Colon (tissue), 2 donors: ENCODE measurements at regions not wholly inside any gene's neighbourhood (a gene's known extent, or its start where the extent isn't known, plus 50 kb on each side); places are given as distances from the start of the nearest gene placed in this dataset.
"Not testable (repeated sequence)": the region's sequence is repeated elsewhere in the genome, so short reads cannot be mapped to it uniquely, and the experiment has no call there.

ENCODE experiments used
- FAIRE-seq: peaks from 2 replicates; lab custom pipeline; 2012; peaks lifted over from hg19 to GRCh38; lab: Jason Lieb, UNC
- donor health status: control.
- donor health status: control.

DNA sequence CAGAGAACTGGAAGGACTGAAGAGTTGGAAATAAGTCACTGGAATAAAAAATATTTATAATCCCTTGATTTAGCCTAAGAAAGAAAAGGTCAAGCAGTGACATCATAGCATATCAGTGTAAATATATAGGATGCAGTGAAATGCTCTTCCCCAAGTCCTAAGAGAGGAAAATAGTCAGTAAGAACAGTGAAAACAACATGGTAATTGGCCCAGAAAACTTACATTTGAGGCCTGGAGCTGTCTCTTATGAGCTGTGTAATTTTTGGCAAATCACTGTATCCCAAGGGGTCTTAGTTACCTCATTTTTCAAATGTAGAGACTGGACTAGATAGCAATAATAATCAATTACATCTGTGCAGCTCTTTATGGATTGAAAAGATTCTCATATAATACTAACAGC, 255.7 kb upstream of the AR start:
- FAIRE-seq, result no peak

DNA sequence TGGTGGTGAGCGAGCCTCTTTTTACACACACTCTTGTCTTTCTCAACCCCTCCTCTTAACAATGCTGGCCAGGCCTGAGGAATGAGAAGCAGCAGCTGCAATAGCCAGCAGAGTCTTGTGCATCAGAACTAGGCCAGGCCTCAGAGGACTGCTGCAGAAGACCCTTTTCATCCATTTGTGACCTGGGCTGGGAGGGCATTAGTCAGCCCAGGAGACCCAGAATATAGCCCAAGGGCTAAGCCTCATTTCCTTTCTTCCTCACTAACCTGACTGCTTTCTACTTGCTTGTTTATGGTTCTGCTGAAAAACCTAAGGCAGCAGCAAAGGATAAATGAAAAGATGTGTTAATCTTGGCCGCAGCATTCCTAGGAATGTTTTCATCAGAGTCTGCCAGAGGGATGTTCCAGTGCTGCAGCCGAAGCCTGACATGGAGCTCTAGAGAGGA, 254.7 kb upstream of the AR start:
- no peak for FAIRE-seq

DNA sequence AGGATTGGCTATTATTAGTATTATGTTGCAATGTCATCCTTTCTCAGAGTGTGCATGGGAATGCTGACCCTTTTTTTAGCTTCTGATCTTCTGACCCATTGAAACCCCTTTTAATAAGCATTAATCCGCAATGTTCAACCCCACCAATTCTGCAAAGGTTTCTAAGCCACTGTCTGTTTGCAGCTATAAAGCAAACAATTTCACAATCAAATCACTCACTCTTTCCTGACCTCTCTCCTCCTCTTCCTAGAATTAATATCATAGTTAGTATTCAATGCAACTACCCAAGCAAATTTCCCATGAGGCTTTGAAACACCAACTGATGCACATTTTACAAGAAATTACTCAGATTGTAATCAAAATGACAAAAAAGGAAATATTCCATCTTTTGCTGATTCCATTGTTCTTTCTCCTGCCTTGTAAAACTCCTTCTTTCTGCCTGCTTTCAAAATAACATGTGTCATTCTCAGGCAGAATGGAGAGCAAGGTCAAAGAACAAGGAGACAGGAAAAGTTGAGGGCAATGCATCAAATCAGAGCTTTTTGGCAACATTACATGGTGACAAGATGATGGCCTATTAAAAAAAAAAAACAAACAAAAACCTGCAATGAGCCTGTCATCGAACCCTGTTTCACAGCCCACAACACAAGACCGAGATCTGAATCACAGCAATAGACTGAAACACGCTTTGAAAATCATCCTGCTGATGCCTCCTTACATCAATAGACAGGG, 253.2 kb upstream of the AR start:
- no peak for FAIRE-seq

DNA sequence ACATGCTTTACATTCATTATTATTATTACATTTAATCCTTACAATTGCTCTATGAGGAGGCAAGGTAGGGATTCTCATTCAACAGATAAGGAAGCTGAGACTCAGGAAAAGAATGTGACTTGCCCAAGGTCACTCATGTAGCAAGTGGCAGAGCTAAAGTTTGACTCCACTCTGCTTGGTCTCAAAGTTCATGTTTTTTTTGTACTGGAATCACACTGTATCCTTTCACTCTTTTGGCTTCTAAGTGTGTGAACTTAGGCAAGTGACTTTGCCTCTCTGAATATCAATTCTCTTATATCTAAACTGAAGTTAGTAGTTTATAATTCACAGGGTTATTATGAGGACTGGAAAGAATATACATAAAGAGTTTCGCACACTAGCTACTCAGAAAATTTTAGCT, 247.9 kb upstream of the AR start:
- FAIRE-seq, result peak; percentile 96

DNA sequence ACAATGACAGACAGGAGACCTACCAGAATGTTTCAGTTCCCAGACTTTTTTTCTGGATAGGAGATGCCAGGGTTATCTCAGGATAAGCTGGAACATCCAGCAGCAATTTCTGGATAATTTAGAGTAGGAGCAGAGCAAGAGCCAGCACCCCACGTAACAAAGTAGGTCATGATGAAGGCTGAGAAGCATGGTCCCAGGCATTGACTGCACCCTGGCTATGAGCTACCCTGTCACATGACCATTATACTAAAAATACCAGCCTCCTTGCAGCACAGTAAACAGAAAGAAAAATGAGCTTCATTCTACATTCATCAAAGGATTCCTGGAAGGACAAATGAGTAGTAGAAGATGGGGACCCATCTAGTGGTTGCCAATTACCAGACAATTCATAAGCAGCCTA, 247.4 kb upstream of the AR start:
- no peak for FAIRE-seq

DNA sequence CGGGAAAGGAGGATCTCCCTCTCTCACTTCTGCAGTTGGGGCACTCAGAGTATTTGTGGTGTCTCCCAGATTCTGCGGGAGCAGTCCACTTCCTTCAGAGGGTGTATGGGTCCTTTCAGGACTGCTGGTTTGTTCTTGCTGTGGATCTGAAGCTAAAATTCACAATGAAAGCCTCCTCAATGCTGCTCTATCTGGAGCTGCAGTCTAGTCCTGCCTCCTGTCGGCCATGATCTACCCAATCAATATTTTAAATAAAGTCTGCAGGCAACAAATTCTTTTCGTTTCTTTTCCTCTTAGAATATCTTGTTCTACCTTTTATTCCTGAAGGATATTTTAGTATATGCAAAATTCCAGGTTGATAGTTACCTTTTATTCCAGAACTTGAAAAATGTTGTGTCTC, 226.1 kb upstream of the AR start:
- FAIRE-seq, result no peak

DNA sequence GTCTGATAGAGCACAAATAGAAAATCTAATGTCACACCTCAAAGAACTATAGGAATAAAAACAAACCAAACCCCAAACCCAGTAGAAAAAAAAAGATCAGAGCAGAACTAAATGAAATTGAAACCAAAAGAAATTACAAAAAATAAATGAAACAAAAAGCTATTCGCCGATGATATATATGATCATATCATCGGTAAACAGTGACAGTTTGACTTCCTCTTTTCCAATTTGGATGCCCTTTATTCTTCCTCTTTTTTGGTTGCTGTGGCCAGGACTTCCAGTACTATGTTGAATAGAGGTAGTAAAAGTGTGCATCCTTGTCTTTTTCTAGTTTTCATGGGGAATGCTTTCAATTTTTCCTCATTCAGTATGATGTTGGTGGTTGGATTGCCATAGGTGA, 215.3 kb upstream of the AR start:
- FAIRE-seq, result no peak

DNA sequence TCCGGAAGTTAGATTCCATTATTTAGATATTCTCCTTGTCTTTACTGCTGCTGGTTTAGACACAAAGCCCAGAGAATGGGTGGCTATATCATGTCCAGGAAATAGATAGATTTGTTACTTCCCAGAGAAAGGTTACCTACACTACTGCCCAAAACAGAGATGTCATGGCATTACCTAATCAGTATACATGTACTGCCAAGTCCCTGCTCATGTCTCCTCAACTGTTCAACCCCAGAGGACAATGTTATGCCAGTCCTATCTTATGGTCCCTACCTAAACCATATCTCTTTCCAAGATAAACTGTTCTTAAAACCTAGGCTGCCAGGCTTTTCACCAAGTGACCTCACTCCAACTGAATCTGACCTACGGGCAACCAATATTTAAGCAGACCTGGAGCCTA, 209.5 kb upstream of the AR start:
- no peak for FAIRE-seq

DNA sequence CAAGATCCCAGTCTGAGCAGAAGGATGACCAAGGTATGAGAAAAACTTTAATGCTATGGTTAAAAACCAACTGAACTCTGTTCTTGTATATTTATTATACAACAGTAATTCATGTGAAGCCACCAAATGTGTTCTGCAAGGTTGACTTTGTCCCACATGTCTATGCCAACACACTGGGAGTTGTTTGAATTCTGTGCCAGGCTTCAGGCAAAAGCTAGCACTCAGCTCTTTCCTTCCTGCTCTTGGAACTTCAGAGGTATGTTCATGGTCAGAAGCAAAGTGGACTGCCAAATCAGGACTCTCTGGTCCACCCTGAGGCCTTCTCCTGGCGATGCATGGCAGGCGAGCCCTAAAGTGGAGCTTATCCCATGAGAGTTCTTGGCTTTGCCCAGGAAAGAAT, 205.6 kb upstream of the AR start:
- FAIRE-seq, result no peak

DNA sequence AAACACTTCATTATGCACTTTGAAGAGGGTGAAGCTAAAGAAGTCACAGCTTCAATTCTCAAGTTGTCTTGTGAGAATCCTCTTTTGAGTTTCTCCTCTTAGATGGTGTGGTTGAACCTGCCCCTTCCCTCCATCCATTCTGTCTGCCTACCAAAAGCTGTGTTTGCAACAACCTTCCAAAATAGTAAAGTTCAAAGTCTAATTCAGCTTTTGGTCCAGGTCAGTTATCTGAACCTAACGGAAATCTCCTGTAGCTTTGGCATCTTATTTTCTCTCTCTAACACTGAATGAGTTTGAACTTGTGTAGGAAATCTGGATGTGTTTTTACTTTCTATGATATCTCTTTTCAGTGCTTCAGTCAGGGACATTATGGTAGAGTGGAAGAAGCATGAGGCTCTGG, 201.7 kb upstream of the AR start:
- FAIRE-seq, result no peak

DNA sequence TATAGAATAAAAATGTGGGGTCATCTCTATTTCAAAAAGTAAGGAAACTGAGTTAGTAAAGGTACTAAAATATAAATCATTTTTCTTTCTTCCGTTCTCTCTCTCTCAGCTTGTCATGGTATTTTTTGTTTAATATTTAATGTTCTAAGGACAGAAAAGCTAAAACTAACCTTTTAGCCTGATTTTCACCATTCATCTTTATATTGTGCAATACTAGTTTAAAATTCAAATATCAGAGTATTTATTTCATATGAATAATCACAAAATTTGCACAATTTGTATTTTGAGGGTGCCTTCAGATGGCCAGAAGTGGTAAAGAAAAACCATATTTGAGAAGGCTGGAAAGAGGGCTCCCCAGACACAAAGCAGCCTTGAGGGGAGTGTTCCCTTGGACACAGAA, 197.6 kb upstream of the AR start:
- FAIRE-seq, result peak; percentile 83

DNA sequence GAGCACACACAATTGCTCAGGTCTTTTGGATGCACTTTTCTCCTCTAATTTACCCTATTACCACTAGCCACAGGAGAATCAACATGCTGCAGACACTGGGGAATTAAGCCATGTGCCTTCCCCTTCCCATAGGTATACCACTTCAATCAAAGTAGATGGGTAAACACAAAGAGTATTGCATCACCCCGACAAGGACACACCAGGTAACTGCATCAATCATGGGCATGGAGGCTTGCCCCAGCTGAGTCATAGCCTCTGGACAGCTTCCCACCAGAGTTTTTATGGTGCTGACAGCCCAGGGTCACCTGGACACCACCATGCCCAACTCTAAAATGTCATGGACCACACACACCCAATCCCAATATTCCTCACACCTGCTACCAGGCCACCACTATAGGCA, 197.2 kb upstream of the AR start:
- FAIRE-seq, result no peak

DNA sequence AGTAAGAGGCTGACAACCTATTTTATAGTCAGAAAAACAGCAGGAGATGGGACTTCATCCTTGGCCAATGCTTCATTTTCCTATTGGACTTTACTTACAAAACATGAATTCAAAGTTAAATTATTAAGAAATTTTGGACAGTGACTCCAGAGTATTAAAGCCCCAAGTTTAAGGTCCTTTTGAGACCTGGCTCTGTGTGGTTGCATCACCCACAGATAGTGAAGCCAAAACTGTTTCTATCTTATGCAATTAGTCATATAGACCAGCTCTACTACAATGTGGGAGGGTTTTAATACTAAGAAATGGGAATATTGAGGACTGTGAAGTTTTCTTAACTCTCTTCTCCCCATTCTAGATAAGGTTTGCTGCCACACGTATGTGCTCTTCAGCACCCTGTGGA, 196.7 kb upstream of the AR start:
- FAIRE-seq, result no peak

DNA sequence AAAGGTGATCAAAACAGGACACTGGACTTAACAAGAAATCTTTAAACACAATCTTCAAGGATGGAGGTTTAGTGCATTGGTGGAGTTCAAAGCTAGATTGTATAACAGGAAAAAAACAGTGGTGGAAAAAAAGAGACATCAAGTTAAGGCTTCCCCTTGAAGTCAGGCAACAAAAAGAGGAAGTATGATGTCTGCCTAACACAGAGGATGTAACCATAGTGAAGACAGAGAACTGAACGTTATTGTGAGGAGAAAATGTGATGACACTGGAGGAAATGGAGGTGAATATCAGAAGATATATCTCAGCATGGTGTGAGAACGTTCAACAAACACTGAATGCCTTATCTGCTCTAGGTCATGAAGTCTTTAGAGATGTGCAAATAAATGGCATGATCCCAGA, 192.4 kb upstream of the AR start:
- no peak for FAIRE-seq

DNA sequence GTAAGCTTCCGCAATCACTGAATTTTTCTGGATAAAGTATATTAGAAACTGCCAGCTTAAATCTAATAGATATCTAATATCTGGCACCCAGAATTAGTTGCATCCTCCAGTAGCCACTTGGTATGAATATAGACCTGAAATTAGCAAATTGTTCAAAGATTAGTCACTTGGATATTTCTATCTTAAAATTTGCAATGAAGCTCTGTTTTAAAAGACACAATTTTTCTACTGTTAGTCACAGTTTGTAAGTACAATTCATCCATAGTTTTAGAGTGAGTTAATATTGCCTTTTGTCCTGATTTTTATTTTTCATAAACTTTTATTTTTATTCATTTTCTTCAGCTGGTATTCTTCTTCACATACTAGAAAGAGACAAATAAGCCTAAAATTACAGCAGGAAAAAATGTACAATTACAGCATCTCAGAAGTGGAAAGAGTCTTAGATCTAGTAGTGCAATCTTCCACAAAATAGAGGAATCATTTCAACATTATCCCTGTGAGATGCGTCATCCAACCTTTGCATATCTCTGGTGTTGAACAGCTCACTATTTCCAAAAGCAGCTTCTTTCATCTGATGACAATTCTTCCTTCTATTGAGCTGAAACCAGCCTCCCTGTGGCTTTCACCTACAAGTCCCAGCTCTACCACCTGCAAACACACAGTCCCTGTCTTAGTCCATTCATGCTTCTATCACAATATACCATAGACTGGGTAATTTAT, 190.0 kb upstream of the AR start:
- no peak for FAIRE-seq

DNA sequence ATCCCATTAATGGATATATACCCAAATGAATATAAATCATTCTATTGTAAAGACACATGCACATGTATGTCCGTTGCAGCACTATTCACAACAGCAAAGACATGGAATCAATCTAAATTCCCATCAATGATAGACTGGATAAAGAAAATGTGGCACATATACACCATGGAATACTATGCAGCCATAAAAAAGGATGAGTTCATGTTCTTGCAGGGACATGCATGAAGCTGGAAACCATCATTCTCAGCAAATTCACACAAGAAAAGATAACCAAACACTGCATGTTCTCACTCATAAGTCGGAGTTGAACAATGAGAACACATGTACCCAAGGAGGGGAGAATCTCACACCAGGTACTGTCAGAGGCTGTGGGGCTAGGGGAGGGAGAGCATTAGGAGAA, 182.6 kb upstream of the AR start:
- not testable (repeated sequence) for FAIRE-seq

DNA sequence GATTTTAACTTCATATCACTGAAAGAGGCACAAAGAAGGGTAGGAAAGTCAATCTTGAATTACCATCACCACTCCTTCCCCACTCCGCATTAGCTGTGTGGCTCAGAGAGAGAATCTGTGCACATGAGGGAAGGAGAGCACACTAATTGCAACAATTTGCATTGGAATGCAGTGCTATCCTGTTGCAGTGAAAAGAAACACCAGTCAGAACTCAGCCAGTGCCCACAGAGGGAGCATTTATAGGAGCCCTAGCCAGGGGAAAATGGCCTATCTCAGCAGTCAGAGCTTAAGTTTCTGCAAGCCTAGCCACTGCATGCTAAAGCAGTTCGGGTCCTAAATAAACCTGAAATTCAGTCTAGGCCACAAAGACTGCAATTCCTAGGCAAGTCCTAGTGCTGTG, 159.4 kb upstream of the AR start:
- no peak for FAIRE-seq

DNA sequence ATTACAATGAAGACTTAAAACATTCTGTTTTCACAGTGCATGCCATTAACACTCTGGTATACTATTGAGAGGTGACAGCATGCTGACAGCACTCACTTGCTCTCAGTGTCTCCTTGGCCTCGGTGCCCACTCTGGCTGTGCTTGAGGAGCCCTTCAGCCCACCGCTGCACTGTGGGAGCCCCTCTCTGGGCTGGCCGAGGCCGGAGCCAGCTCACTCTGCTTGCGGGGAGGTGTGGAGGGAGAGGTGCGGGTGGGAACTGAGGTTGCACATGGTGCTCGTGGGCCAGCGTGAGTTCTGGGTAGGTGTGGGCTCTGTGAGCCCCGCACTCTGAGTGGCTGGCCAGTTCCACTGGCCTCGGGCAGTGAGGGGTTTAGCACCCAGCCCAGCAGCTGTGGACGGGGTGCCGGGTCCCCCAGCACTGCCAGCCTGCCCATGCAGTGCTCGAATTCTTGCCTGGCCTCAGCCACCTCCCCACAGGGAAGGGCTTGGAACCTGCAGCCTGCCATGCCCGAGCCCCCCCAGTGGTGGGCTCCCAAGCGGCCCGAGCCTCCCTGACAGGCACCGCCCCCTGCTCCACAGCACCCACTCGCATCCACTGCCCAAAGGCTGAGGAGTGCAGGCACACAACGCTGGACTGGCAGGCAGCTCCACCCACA, 135.3 kb upstream of the AR start:
- no peak for FAIRE-seq

DNA sequence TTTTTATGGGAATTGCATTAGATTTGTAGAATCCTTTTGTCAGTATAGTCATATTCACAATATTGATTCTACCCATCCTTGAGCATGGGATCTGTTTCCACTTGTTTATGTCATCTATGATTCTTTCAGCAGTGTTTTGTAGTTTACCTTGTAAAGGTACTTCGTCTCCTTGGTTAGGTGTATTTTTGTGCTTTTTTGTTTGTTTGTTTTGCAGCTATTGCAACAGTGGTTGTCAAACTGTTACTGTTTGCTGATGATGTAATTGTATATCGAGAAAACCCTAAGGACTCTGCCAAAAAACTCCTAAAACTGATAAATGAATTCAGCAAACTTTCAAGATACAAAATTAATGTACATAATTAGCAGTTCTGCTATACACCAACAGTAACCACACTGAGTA, 127.9 kb upstream of the AR start:
- FAIRE-seq, result no peak

DNA sequence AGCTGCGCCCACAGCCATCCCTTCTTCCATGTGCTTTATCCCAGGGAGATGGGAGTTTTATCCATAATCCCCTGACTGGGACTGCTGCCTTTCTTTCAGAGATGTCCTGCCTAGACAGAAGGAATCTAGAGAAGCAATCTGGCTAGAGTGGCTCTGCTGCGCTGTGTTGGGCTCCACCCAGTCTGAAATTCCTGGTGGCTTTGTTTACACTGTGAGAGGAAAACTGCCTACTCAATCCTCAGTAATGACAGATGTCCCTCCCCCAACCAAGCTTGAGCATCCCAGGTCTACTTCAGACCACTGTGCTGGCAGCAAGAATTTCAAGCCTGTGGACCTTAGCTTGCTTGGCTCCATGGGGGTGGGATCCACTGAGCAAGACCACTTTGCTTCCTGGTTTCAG, 116.9 kb upstream of the AR start:
- FAIRE-seq, result no peak

DNA sequence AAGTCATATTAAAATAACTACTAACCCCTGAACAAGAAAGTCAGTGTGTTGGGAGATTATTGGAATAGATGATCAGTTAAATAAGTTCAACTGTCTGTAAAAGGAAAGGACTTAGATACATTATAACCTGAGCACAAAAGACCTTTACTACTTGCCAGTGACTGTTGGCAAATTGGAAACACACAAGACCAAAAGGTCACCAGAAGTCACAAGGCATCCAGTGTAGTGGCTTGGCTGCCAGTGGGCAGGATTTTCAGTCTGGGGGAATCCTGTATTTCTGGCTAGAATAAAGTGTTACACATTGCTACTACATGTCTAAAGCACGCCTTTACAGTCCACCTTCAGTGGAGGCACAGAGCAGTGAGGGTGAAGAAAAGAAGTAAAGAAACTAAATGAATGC, 108.3 kb upstream of the AR start:
- no peak for FAIRE-seq

DNA sequence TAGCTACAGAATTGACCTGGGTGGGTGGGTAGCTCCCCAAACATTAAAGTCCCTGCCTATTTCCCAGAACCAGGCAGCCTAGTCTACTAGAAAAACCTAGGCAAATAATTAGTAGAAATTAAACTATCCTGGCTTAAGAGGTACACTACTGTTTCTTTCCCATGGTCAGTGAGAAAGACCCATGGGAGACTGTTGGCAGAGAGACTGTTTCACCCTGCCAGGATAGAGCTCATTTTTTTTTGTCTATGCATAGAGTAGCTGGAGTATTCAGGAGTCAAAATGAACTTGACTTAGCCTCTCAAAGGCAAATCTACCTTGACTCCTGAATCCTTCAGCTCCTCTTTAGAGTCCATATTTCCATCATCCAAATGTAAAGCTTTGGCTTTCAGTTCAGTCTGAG, 107.0 kb upstream of the AR start:
- FAIRE-seq, result no peak

DNA sequence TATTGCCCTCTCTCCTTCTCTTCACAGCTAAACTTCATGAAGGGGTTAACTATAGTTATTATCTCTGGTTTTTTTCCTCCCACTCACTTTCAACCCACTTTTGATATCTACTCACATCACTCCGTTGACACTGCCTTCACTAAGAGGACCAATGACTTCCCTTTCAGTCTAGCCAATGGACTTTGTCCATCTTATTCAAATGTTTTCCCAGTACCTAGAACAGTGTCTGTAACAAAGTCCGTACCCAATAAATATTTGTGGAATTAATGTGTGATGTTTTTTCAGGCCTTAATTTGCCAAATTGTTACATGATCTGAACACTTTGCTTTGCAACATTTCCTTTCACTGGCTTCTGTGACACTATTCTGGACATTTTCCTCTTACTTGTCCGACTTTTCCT, 106.0 kb upstream of the AR start:
- no peak for FAIRE-seq

DNA sequence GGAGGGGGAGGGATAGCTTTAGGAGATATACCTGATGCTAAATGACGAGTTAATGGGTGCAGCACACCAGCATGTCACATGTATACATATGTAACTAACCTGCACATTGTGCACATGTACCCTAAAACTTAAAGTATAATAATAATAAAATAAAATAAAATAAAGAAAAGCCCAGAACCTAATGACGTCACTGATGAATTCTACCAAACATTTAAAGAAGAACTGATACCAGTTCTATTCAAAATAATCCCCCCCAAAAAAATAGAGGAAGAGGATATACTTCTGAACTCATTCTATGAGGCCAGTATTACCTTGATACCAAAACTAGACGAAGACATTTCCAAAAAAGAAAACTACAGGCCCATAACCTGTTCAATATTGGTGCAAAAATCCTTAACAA, 68.6 kb upstream of the AR start:
- FAIRE-seq, result not testable (repeated sequence)
